ENCODE measurements at regions not wholly inside any gene's neighbourhood (a gene's known extent, or its start where the extent isn't known, plus 50 kb on each side); places are given as distances from the start of the nearest gene placed in this dataset.
A peak's percentile ranks its signal among the peaks of the same experiment; 100 is the strongest.

DNA sequence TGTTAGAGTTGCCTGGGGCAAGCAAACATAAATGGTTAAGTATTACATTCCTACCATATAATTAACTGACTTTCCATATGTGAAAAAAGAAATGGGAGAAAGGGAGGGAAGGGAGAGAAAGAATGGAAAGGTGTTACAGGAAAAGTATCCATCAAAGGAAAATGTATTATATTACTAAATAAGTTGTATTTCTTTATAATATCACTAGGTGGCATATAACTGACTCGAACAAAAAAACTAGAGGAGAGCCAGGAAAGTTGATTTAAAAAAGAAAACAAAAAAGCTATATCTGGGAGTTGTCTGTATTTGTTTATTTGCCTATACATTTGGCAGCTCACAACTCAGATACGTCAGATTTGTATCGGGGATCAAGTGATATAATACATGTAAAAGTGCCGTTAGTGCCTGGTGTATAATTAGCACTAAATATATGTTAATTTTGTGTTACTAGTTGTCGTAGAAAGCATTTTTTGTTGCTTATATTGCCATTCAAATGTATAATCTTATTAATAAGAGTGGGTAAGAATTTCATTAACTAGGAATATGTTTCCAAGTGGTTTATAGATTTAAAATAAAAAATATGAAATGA lies 59.6 kb upstream of the ADAMTS19 start:
- Histone ChIP-seq H3F3A (ENCODE audit: insufficient read depth, low read length, poor library complexity, severe bottlenecking) (no peaks in the 10 kb centered on the region), H2AFZ (ENCODE audit: low read depth, low read length) (no peak overlapping the region), H3K27me3 (ENCODE audit: insufficient read depth, low read depth, low read length) (no peaks in the 10 kb centered on the region), H3K36me3 (ENCODE audit: insufficient read depth, low read length) (no peaks in the 10 kb centered on the region), H3K79me2 (replicated peaks; ENCODE audit: insufficient read depth, low read length) (no peaks in the 10 kb centered on the region), H3K4me3 (ENCODE audit: low read length) (no peak overlapping the region), H3K9ac (ENCODE audit: low read length) (no peak overlapping the region), H3K9me3 (ENCODE audit: low read length) (no peaks in the 10 kb centered on the region), H3K27ac (ENCODE audit: low read length) (no peak overlapping the region), H4K20me1 (ENCODE audit: insufficient read depth) (no peaks in the 10 kb centered on the region), H3K4me2 (ENCODE audit: low read length) (no peak overlapping the region), H3K9me2 (ENCODE audit: insufficient read depth, low read length) (no peaks in the 10 kb centered on the region)
- TF ChIP-seq RAD21 (conservative IDR thresholded peaks at IDR 0.05) = peak; percentile 52
- TF ChIP-seq SMC3 (conservative IDR thresholded peaks at IDR 0.05; ENCODE audit: poor library complexity) = peak; percentile 59
- no peak for TF ChIP-seq MXI1 (conservative IDR thresholded peaks at IDR 0.05; ENCODE audit: poor library complexity, severe bottlenecking)
- TF ChIP-seq, protein P1, sequence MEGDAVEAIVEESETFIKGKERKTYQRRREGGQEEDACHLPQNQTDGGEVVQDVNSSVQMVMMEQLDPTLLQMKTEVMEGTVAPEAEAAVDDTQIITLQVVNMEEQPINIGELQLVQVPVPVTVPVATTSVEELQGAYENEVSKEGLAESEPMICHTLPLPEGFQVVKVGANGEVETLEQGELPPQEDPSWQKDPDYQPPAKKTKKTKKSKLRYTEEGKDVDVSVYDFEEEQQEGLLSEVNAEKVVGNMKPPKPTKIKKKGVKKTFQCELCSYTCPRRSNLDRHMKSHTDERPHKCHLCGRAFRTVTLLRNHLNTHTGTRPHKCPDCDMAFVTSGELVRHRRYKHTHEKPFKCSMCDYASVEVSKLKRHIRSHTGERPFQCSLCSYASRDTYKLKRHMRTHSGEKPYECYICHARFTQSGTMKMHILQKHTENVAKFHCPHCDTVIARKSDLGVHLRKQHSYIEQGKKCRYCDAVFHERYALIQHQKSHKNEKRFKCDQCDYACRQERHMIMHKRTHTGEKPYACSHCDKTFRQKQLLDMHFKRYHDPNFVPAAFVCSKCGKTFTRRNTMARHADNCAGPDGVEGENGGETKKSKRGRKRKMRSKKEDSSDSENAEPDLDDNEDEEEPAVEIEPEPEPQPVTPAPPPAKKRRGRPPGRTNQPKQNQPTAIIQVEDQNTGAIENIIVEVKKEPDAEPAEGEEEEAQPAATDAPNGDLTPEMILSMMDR (IDR thresholded peaks at IDR 0.05; ENCODE audit: poor library complexity, severe bottlenecking) = peak; percentile 60
- no peak for TF ChIP-seq EZH2 (IDR thresholded peaks at IDR 0.05; ENCODE audit: borderline replicate concordance, insufficient read depth, low read length, poor library complexity, severe bottlenecking)

DNA sequence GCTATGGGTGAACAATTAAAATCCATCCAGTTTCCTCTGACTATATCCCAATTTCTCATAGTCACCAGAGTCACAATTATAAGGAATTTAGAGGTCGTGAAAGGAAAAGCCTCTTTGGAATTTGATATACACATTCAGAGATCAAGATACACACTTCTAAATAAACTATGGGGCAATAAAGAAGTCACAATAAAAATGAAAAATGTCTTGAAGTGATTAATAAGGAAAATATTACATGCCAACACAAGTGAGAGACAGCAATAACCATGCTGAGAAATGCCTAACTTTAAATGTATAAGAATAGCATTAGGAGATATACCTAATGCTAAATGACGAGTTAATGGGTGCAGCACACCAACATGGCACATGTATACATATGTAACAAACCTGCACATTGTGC lies 54.9 kb upstream of the ADAMTS19 start:
- H3K9me2 ChIP-seq (ENCODE audit: insufficient read depth, low read length) = no peaks in the 10 kb centered on the region
- TF ChIP-seq EP300 (conservative IDR thresholded peaks at IDR 0.05; ENCODE audit: poor library complexity, severe bottlenecking) (no peak), RAD21 (conservative IDR thresholded peaks at IDR 0.05) (no peak), EZH2 (IDR thresholded peaks at IDR 0.05; ENCODE audit: borderline replicate concordance, insufficient read depth, low read length, poor library complexity, severe bottlenecking) (no peak), MXI1 (conservative IDR thresholded peaks at IDR 0.05; ENCODE audit: poor library complexity, severe bottlenecking) (no peak)
- TF ChIP-seq, protein P2, sequence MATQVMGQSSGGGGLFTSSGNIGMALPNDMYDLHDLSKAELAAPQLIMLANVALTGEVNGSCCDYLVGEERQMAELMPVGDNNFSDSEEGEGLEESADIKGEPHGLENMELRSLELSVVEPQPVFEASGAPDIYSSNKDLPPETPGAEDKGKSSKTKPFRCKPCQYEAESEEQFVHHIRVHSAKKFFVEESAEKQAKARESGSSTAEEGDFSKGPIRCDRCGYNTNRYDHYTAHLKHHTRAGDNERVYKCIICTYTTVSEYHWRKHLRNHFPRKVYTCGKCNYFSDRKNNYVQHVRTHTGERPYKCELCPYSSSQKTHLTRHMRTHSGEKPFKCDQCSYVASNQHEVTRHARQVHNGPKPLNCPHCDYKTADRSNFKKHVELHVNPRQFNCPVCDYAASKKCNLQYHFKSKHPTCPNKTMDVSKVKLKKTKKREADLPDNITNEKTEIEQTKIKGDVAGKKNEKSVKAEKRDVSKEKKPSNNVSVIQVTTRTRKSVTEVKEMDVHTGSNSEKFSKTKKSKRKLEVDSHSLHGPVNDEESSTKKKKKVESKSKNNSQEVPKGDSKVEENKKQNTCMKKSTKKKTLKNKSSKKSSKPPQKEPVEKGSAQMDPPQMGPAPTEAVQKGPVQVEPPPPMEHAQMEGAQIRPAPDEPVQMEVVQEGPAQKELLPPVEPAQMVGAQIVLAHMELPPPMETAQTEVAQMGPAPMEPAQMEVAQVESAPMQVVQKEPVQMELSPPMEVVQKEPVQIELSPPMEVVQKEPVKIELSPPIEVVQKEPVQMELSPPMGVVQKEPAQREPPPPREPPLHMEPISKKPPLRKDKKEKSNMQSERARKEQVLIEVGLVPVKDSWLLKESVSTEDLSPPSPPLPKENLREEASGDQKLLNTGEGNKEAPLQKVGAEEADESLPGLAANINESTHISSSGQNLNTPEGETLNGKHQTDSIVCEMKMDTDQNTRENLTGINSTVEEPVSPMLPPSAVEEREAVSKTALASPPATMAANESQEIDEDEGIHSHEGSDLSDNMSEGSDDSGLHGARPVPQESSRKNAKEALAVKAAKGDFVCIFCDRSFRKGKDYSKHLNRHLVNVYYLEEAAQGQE (IDR thresholded peaks at IDR 0.05; ENCODE audit: borderline replicate concordance) = no peak
- no peaks in the 10 kb centered on the region for H3K36me3 ChIP-seq (ENCODE audit: insufficient read depth, low read length)
- no peak overlapping the region for H3K27ac ChIP-seq (ENCODE audit: low read length)
- H3K9me3 ChIP-seq (ENCODE audit: low read length) = no peaks in the 10 kb centered on the region
- no peak overlapping the region for H2AFZ ChIP-seq (ENCODE audit: low read depth, low read length)
- H3K79me2 ChIP-seq (replicated peaks; ENCODE audit: insufficient read depth, low read length) = no peaks in the 10 kb centered on the region
- no peak overlapping the region for H3K9ac ChIP-seq (ENCODE audit: low read length)
- no peaks in the 10 kb centered on the region for H3K27me3 ChIP-seq (ENCODE audit: insufficient read depth, low read depth, low read length)
- H3F3A ChIP-seq (ENCODE audit: insufficient read depth, low read length, poor library complexity, severe bottlenecking) = no peaks in the 10 kb centered on the region
- no peaks in the 10 kb centered on the region for H4K20me1 ChIP-seq (ENCODE audit: insufficient read depth)
- no peak overlapping the region for H3K4me3 ChIP-seq (ENCODE audit: low read length)
- H3K4me2 ChIP-seq (ENCODE audit: low read length) = no peak overlapping the region

GRCh38 chr5:129406440-129406839 lies 53.7 kb upstream of the ADAMTS19 start:
- no peak for TF ChIP-seq RAD21 (conservative IDR thresholded peaks at IDR 0.05)
- TF ChIP-seq, protein P1 (IDR thresholded peaks at IDR 0.05; ENCODE audit: poor library complexity, severe bottlenecking) = no peak
- TF ChIP-seq, protein P2 (IDR thresholded peaks at IDR 0.05; ENCODE audit: borderline replicate concordance) = no peak
- no peak for TF ChIP-seq POLR2AphosphoS5 (IDR thresholded peaks at IDR 0.05)
- no peak for TF ChIP-seq EP300 (conservative IDR thresholded peaks at IDR 0.05; ENCODE audit: poor library complexity, severe bottlenecking)
- no peak for TF ChIP-seq EZH2 (IDR thresholded peaks at IDR 0.05; ENCODE audit: borderline replicate concordance, insufficient read depth, low read length, poor library complexity, severe bottlenecking)
- no peak for TF ChIP-seq SMC3 (conservative IDR thresholded peaks at IDR 0.05; ENCODE audit: poor library complexity)
- TF ChIP-seq MXI1 (conservative IDR thresholded peaks at IDR 0.05; ENCODE audit: poor library complexity, severe bottlenecking) = no peak
- TF ChIP-seq TAF1 (IDR thresholded peaks at IDR 0.05; ENCODE audit: low read depth) = no peak
- H3K4me2 ChIP-seq (ENCODE audit: low read length) = no peak overlapping the region
- H3K9ac ChIP-seq (ENCODE audit: low read length) = no peak overlapping the region
- H3K9me3 ChIP-seq (ENCODE audit: low read length) = no peaks in the 10 kb centered on the region
- no peaks in the 10 kb centered on the region for H3K36me3 ChIP-seq (ENCODE audit: insufficient read depth, low read length)
- H4K20me1 ChIP-seq (ENCODE audit: insufficient read depth) = no peaks in the 10 kb centered on the region
- H3K27me3 ChIP-seq (ENCODE audit: insufficient read depth, low read depth, low read length) = no peaks in the 10 kb centered on the region
- H3F3A ChIP-seq (ENCODE audit: insufficient read depth, low read length, poor library complexity, severe bottlenecking) = no peaks in the 10 kb centered on the region
- no peak overlapping the region for H2AFZ ChIP-seq (ENCODE audit: low read depth, low read length)
- H3K79me2 ChIP-seq (replicated peaks; ENCODE audit: insufficient read depth, low read length) = no peaks in the 10 kb centered on the region
- no peaks in the 10 kb centered on the region for H3K9me2 ChIP-seq (ENCODE audit: insufficient read depth, low read length)
- H3K27ac ChIP-seq (ENCODE audit: low read length) = no peak overlapping the region
- no peak overlapping the region for H3K4me3 ChIP-seq (ENCODE audit: low read length)
